ENCODE measurements at regions not wholly inside any gene's neighbourhood (a gene's known extent, or its start where the extent isn't known, plus 50 kb on each side); places are given as distances from the start of the nearest gene placed in this dataset.

DNA sequence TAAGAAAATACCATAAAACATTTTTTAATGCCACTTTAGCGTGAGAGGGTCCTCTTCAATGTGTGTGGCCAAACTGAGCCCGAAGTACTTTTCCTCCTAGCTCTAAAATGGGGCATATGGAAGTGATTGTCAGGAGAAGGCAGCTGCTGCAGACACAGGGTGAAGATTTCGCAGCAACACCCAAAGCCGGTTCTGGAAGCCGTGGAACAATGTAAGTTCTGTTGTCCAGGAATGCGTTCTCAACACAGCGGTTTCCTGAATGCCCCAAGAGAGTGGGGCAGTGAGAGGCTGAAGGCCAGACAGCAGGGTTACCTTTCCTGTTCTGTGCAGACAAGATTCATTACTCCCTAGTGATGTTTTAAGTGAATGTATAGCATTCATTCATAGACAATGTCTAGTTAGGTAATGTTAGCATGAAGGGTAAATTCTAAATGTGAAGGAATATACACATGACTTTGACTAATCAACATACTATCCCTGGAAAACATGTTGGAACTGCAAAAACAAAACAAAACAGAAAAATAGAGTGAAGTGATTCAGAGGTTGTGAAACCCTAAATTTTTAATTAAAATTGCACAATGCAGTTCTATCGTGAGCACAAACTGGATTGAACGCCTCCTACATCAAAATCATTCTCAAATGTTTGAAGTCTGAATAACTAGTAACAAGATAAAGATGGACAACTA is 197.0 kb upstream of the SEMA6A start:
- TF ChIP-seq, protein P1, sequence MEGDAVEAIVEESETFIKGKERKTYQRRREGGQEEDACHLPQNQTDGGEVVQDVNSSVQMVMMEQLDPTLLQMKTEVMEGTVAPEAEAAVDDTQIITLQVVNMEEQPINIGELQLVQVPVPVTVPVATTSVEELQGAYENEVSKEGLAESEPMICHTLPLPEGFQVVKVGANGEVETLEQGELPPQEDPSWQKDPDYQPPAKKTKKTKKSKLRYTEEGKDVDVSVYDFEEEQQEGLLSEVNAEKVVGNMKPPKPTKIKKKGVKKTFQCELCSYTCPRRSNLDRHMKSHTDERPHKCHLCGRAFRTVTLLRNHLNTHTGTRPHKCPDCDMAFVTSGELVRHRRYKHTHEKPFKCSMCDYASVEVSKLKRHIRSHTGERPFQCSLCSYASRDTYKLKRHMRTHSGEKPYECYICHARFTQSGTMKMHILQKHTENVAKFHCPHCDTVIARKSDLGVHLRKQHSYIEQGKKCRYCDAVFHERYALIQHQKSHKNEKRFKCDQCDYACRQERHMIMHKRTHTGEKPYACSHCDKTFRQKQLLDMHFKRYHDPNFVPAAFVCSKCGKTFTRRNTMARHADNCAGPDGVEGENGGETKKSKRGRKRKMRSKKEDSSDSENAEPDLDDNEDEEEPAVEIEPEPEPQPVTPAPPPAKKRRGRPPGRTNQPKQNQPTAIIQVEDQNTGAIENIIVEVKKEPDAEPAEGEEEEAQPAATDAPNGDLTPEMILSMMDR (IDR thresholded peaks at IDR 0.05): no peak
- TF ChIP-seq POLR2AphosphoS5 (IDR thresholded peaks at IDR 0.05): no peak
